ENCODE measurements at regions not wholly inside any gene's neighbourhood (a gene's known extent, or its start where the extent isn't known, plus 50 kb on each side); places are given as distances from the start of the nearest gene placed in this dataset.

DNA sequence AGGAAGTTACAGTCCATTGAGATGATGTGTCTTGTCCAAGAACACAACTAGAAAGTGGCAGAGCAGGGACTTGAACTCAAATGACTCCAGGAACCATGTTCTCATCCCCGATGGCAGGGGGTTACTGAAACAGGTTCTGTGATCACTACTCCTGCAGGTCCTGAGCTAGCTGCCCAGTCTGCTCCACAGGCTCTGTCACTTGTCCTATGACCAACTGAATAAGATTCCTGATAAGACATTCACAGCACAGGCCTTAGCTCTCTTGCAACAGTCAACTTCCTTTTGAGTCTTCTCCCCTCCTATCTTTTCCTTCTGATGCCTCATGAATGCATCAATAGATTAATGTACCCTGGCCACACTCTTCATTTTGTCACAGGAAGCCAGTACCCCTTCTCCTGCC lies 109.2 kb downstream of the SH3TC2 start:
- TF ChIP-seq, protein P1, sequence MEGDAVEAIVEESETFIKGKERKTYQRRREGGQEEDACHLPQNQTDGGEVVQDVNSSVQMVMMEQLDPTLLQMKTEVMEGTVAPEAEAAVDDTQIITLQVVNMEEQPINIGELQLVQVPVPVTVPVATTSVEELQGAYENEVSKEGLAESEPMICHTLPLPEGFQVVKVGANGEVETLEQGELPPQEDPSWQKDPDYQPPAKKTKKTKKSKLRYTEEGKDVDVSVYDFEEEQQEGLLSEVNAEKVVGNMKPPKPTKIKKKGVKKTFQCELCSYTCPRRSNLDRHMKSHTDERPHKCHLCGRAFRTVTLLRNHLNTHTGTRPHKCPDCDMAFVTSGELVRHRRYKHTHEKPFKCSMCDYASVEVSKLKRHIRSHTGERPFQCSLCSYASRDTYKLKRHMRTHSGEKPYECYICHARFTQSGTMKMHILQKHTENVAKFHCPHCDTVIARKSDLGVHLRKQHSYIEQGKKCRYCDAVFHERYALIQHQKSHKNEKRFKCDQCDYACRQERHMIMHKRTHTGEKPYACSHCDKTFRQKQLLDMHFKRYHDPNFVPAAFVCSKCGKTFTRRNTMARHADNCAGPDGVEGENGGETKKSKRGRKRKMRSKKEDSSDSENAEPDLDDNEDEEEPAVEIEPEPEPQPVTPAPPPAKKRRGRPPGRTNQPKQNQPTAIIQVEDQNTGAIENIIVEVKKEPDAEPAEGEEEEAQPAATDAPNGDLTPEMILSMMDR (IDR thresholded peaks at IDR 0.05), result no peak
- no peak for TF ChIP-seq POLR2A (IDR thresholded peaks at IDR 0.05)
- no peak for TF ChIP-seq EP300 (IDR thresholded peaks at IDR 0.05)
